Fibroblast of skin of back (primary cell): ENCODE measurements at regions not wholly inside any gene's neighbourhood (a gene's known extent, or its start where the extent isn't known, plus 50 kb on each side); places are given as distances from the start of the nearest gene placed in this dataset.
"Not testable (repeated sequence)": the region's sequence is repeated elsewhere in the genome, so short reads cannot be mapped to it uniquely, and the experiment has no call there.

Experiments used
- DNase-seq: peaks from one replicate; pipeline ENCODE4 v3.0.0-alpha.2; 2013

- DNase-seq = no peak
Measured at GRCh38 chrX:46152756-46153155, 392.5 kb downstream of the ZNF674 start.

GRCh38 chrX:46151332-46151731 lies 393.9 kb downstream of the ZNF674 start:
- DNase-seq = not testable (repeated sequence)

- DNase-seq = no peak
Measured at GRCh38 chrX:46144566-46144965, 400.7 kb downstream of the ZNF674 start.

GRCh38 chrX:46140272-46140671 lies 404.9 kb downstream of the ZNF674 start:
- DNase-seq = no peak

GRCh38 chrX:46130247-46130646 lies 415.0 kb downstream of the ZNF674 start:
- no peak for DNase-seq

GRCh38 chrX:46125111-46125510 lies 420.1 kb downstream of the ZNF674 start:
- no peak for DNase-seq

- no peak for DNase-seq
Measured at GRCh38 chrX:46117234-46117633, 428.0 kb downstream of the ZNF674 start.

GRCh38 chrX:46087310-46087709 lies 457.9 kb downstream of the ZNF674 start:
- not testable (repeated sequence) for DNase-seq

- DNase-seq = not testable (repeated sequence)
Measured at GRCh38 chrX:46080121-46080520, 465.1 kb downstream of the ZNF674 start.

- no peak for DNase-seq
Measured at GRCh38 chrX:46072791-46073190, 472.4 kb downstream of the ZNF674 start.

GRCh38 chrX:46072372-46072771 lies 472.8 kb downstream of the ZNF674 start:
- DNase-seq = no peak

GRCh38 chrX:46070421-46070820 lies 474.8 kb downstream of the ZNF674 start:
- no peak for DNase-seq

GRCh38 chrX:46059316-46059715 lies 485.9 kb downstream of the ZNF674 start:
- DNase-seq = no peak

- no peak for DNase-seq
Measured at GRCh38 chrX:46044486-46044885, 500.7 kb downstream of the ZNF674 start.

- DNase-seq = no peak
Measured at GRCh38 chrX:46040001-46040400, 505.2 kb downstream of the ZNF674 start.

GRCh38 chrX:46039526-46039925 lies 505.7 kb downstream of the ZNF674 start:
- no peak for DNase-seq

- DNase-seq = peak; percentile 38
Measured at GRCh38 chrX:46036508-46036907, 508.7 kb downstream of the ZNF674 start.

GRCh38 chrX:46034868-46035267 lies 510.4 kb downstream of the ZNF674 start:
- DNase-seq = no peak

- no peak for DNase-seq
Measured at GRCh38 chrX:46029777-46030176, 515.4 kb downstream of the ZNF674 start.

GRCh38 chrX:46016296-46016695 lies 528.9 kb downstream of the ZNF674 start:
- DNase-seq = no peak

GRCh38 chrX:46015653-46016052 lies 529.6 kb downstream of the ZNF674 start:
- DNase-seq = no peak

- no peak for DNase-seq
Measured at GRCh38 chrX:45992402-45993123, 552.7 kb downstream of the ZNF674 start.

- peak; percentile 15 for DNase-seq
Measured at GRCh38 chrX:45986971-45987370, 558.2 kb downstream of the ZNF674 start.

- peak; percentile 0 for DNase-seq
Measured at GRCh38 chrX:45986081-45986480, 559.1 kb downstream of the ZNF674 start.
